ENCODE measurements at regions not wholly inside any gene's neighbourhood (a gene's known extent, or its start where the extent isn't known, plus 50 kb on each side); places are given as distances from the start of the nearest gene placed in this dataset.

GRCh38 chr1:60225486-60225885, 151.9 kb upstream of the C1orf87 start:
- no peak for DNase-seq (ENCODE audit: low read depth in 2 of 2)

GRCh38 chr1:60224523-60224922, 151.0 kb upstream of the C1orf87 start:
- DNase-seq (ENCODE audit: low read depth in 2 of 2) = no peak

GRCh38 chr1:60223158-60223557, 149.6 kb upstream of the C1orf87 start:
- no peak for DNase-seq (ENCODE audit: low read depth in 2 of 2)

GRCh38 chr1:60222360-60223115, 149.0 kb upstream of the C1orf87 start:
- DNase-seq (ENCODE audit: low read depth in 2 of 2) = no peak

- DNase-seq (ENCODE audit: low read depth in 2 of 2) = no peak
Measured at GRCh38 chr1:60213253-60213652, 139.7 kb upstream of the C1orf87 start.

GRCh38 chr1:60196026-60196425, 122.5 kb upstream of the C1orf87 start:
- no peak for DNase-seq (ENCODE audit: low read depth in 2 of 2)

- no peak for DNase-seq (ENCODE audit: low read depth in 2 of 2)
Measured at GRCh38 chr1:60185684-60186083, 112.1 kb upstream of the C1orf87 start.

- DNase-seq (ENCODE audit: low read depth in 2 of 2) = no peak
Measured at GRCh38 chr1:60184521-60184920, 111.0 kb upstream of the C1orf87 start.

GRCh38 chr1:60173729-60174505, 100.3 kb upstream of the C1orf87 start:
- no peak for DNase-seq (ENCODE audit: low read depth in 2 of 2)

- DNase-seq (ENCODE audit: low read depth in 2 of 2) = no peak
Measured at GRCh38 chr1:60173006-60173405, 99.4 kb upstream of the C1orf87 start.

GRCh38 chr1:60171801-60172200, 98.2 kb upstream of the C1orf87 start:
- DNase-seq (ENCODE audit: low read depth in 2 of 2) = no peak

GRCh38 chr1:60170709-60171108, 97.1 kb upstream of the C1orf87 start:
- no peak for DNase-seq (ENCODE audit: low read depth in 2 of 2)

- DNase-seq (ENCODE audit: low read depth in 2 of 2) = no peak
Measured at GRCh38 chr1:60169206-60169605, 95.6 kb upstream of the C1orf87 start.

GRCh38 chr1:60162936-60163335, 89.4 kb upstream of the C1orf87 start:
- DNase-seq (ENCODE audit: low read depth in 2 of 2) = no peak

GRCh38 chr1:60160141-60160540, 86.6 kb upstream of the C1orf87 start:
- DNase-seq (ENCODE audit: low read depth in 2 of 2) = no peak

- no peak for DNase-seq (ENCODE audit: low read depth in 2 of 2)
Measured at GRCh38 chr1:60156371-60156770, 82.8 kb upstream of the C1orf87 start.

GRCh38 chr1:60153961-60154360, 80.4 kb upstream of the C1orf87 start:
- DNase-seq (ENCODE audit: low read depth in 2 of 2) = no peak

GRCh38 chr1:60152891-60153290, 79.3 kb upstream of the C1orf87 start:
- no peak for DNase-seq (ENCODE audit: low read depth in 2 of 2)

- no peak for DNase-seq (ENCODE audit: low read depth in 2 of 2)
Measured at GRCh38 chr1:60151311-60151710, 77.7 kb upstream of the C1orf87 start.

- DNase-seq (ENCODE audit: low read depth in 2 of 2) = peak in 1 of 2 donors; percentile 27
Measured at GRCh38 chr1:60149251-60149650, 75.7 kb upstream of the C1orf87 start.

GRCh38 chr1:60146884-60147283, 73.3 kb upstream of the C1orf87 start:
- no peak for DNase-seq (ENCODE audit: low read depth in 2 of 2)

GRCh38 chr1:60145771-60146170, 72.2 kb upstream of the C1orf87 start:
- DNase-seq (ENCODE audit: low read depth in 2 of 2) = no peak

- DNase-seq (ENCODE audit: low read depth in 2 of 2) = no peak
Measured at GRCh38 chr1:60141743-60142142, 68.2 kb upstream of the C1orf87 start.

Data from dermis microvascular lymphatic vessel endothelial cell (primary cell).